OCI-LY1 (cell line): ENCODE measurements at regions not wholly inside any gene's neighbourhood (a gene's known extent, or its start where the extent isn't known, plus 50 kb on each side); places are given as distances from the start of the nearest gene placed in this dataset.
A peak's percentile ranks its signal among the peaks of the same experiment; 100 is the strongest.

Experiments used
- H2AFZ ChIP-seq: fragments of 200-600 bp; sonication (generic), shearing (Covaris generic); 2 replicates; pipeline ENCODE4 v1.6.0; 2014; ENCODE audit warnings: antibody characterized with exemption, mild to moderate bottlenecking, low read length
- H3F3A ChIP-seq: fragments of 200-600 bp; sonication (generic), shearing (Covaris generic); 2 replicates; pipeline ENCODE4 v1.6.0; 2014; ENCODE audit warnings: mild to moderate bottlenecking, antibody characterized with exemption, low read length, moderate library complexity; ENCODE audit not compliant: insufficient read depth
- H3K27ac ChIP-seq: fragments of 200-600 bp; sonication (generic); 2 replicates; pipeline ENCODE4 v1.5.1; 2014; ENCODE audit warnings: low read length, mixed run types, mild to moderate bottlenecking, low read depth; ENCODE audit not compliant: poor library complexity, severe bottlenecking
- H3K27me3 ChIP-seq: fragments of 200-600 bp; sonication (generic); 2 replicates; pipeline ENCODE4 v1.6.0; 2014; ENCODE audit warnings: antibody characterized with exemption, mild to moderate bottlenecking, low read length, moderate library complexity; ENCODE audit not compliant: insufficient read depth
- H3K36me3 ChIP-seq: fragments of 200-600 bp; sonication (generic); 2 replicates; pipeline ENCODE4 v1.6.1; 2014; ENCODE audit warnings: mild to moderate bottlenecking, antibody characterized with exemption, low read length, moderate library complexity, mixed read lengths; ENCODE audit not compliant: insufficient read depth
- H3K4me1 ChIP-seq: fragments of 200-600 bp; sonication (generic); 2 replicates; pipeline ENCODE4 v1.5.1; 2014; ENCODE audit warnings: mild to moderate bottlenecking, low read length, moderate library complexity; ENCODE audit not compliant: insufficient read depth, severe bottlenecking
- H3K4me2 ChIP-seq: fragments of 200-600 bp; sonication (generic), shearing (Covaris generic); 2 replicates; pipeline ENCODE4 v1.6.1; 2014; ENCODE audit warnings: low read length
- H3K4me3 ChIP-seq: fragments of 200-600 bp; sonication (generic); 2 replicates; pipeline ENCODE4 v1.5.1; 2014; ENCODE audit warnings: low read length, low read depth, mild to moderate bottlenecking, mixed read lengths; ENCODE audit not compliant: poor library complexity, severe bottlenecking
- H3K79me2 ChIP-seq: fragments of 200-600 bp; shearing (Covaris generic); 2 replicates; pipeline ENCODE4 v1.6.1; 2016; ENCODE audit warnings: mixed run types, low read length, mixed read lengths; ENCODE audit not compliant: insufficient read depth
- H3K9ac ChIP-seq: fragments of 200-600 bp; sonication (generic), shearing (Covaris generic); 2 replicates; pipeline ENCODE4 v1.6.1; 2014; ENCODE audit warnings: mild to moderate bottlenecking, low read length, mixed read lengths
- H3K9me2 ChIP-seq: fragments of 200-600 bp; sonication (generic), shearing (Covaris generic); 2 replicates; pipeline ENCODE4 v1.6.1; 2014; ENCODE audit warnings: low read depth, mild to moderate bottlenecking, low read length, mixed read lengths
- H3K9me3 ChIP-seq: fragments of 200-600 bp; shearing (Covaris generic); 2 replicates; pipeline ENCODE4 v1.6.1; 2014; ENCODE audit warnings: low read length, mixed read lengths
- H4K20me1 ChIP-seq: fragments of 200-600 bp; sonication (generic), shearing (Covaris generic); 2 replicates; pipeline ENCODE4 v1.6.0; 2016; ENCODE audit warnings: mild to moderate bottlenecking, low read length; ENCODE audit not compliant: insufficient read depth
- EZH2 ChIP-seq: fragments of 200-600 bp; sonication (generic), shearing (Covaris generic); IDR thresholded peaks from 2 replicates; pipeline ENCODE4 v1.8.0; 2017; ENCODE audit warnings: borderline replicate concordance, mixed run types, mild to moderate bottlenecking, antibody characterized with exemption, low read length, moderate library complexity, mixed read lengths
- TF ChIP-seq, protein P1 (sequence below): fragments of 200-600 bp; sonication (generic), shearing (Covaris generic); IDR thresholded peaks from 2 replicates; pipeline ENCODE4 v1.5.1; 2017; ENCODE audit warnings: mild to moderate bottlenecking, antibody characterized with exemption, low read length, moderate library complexity, mixed read lengths

DNA sequence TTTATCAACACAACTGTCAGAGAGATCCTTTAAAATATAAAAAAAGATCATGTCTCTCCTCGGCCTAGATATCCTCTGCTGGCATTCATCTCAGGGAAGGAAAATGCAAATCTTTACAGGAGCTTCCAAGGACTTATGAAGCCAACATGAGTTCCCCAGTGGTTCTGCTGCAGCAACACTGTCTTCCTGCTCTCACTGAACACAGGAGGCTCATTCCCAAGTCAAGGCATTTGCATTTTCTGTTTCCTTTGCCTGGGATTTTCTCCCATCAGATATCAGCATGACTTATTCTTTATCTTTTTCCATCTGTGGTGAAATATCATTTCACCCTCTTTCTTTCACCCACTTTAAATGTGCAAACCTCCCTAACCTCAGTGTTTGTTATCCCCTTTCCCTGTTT is 513.8 kb upstream of the ZP4 start:
- H3K9ac ChIP-seq: no peak overlapping the region
- H3K27ac ChIP-seq: no peak overlapping the region
- H3K4me1 ChIP-seq: no peaks in the 10 kb centered on the region
- no peaks in the 10 kb centered on the region for H3K36me3 ChIP-seq
- H3K9me3 ChIP-seq: no peaks in the 10 kb centered on the region
- no peak overlapping the region for H2AFZ ChIP-seq
- no peaks in the 10 kb centered on the region for H3F3A ChIP-seq
- no peak overlapping the region for H3K4me2 ChIP-seq
- no peaks in the 10 kb centered on the region for H3K27me3 ChIP-seq
- H3K79me2 ChIP-seq: no peaks in the 10 kb centered on the region
- H3K9me2 ChIP-seq: no peaks in the 10 kb centered on the region
- H4K20me1 ChIP-seq: no peaks in the 10 kb centered on the region
- TF ChIP-seq EZH2: no peak
- TF ChIP-seq, protein P1, sequence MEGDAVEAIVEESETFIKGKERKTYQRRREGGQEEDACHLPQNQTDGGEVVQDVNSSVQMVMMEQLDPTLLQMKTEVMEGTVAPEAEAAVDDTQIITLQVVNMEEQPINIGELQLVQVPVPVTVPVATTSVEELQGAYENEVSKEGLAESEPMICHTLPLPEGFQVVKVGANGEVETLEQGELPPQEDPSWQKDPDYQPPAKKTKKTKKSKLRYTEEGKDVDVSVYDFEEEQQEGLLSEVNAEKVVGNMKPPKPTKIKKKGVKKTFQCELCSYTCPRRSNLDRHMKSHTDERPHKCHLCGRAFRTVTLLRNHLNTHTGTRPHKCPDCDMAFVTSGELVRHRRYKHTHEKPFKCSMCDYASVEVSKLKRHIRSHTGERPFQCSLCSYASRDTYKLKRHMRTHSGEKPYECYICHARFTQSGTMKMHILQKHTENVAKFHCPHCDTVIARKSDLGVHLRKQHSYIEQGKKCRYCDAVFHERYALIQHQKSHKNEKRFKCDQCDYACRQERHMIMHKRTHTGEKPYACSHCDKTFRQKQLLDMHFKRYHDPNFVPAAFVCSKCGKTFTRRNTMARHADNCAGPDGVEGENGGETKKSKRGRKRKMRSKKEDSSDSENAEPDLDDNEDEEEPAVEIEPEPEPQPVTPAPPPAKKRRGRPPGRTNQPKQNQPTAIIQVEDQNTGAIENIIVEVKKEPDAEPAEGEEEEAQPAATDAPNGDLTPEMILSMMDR: no peak
- no peak overlapping the region for H3K4me3 ChIP-seq

DNA sequence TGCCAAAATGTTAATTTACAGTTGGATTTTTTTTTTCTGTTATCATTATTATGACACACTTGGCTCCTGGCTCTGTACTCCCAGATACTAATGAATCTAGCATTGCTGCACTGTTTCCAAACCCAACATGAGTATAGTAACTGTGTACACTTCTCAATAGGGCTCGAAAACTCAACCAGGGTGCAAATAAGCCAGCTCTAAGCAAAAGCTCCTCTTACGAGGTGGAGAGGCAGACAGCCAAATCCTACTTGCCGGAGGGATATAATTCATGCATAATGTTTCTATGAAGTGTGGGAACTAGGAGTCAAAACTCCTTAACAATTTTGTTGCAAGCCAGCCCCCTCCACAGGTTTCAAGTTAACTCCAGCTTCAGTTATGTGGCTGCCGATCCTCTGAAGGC is 510.4 kb upstream of the ZP4 start:
- no peaks in the 10 kb centered on the region for H3K4me1 ChIP-seq
- H3K27ac ChIP-seq: no peak overlapping the region
- no peaks in the 10 kb centered on the region for H4K20me1 ChIP-seq
- no peaks in the 10 kb centered on the region for H3K9me2 ChIP-seq
- no peak overlapping the region for H3K9ac ChIP-seq
- H2AFZ ChIP-seq: no peak overlapping the region
- H3K4me2 ChIP-seq: no peak overlapping the region
- no peak overlapping the region for H3K4me3 ChIP-seq
- no peaks in the 10 kb centered on the region for H3K79me2 ChIP-seq
- H3F3A ChIP-seq: no peaks in the 10 kb centered on the region
- TF ChIP-seq, protein P1: no peak
- no peak for TF ChIP-seq EZH2
- no peaks in the 10 kb centered on the region for H3K36me3 ChIP-seq
- no peaks in the 10 kb centered on the region for H3K9me3 ChIP-seq
- no peaks in the 10 kb centered on the region for H3K27me3 ChIP-seq

DNA sequence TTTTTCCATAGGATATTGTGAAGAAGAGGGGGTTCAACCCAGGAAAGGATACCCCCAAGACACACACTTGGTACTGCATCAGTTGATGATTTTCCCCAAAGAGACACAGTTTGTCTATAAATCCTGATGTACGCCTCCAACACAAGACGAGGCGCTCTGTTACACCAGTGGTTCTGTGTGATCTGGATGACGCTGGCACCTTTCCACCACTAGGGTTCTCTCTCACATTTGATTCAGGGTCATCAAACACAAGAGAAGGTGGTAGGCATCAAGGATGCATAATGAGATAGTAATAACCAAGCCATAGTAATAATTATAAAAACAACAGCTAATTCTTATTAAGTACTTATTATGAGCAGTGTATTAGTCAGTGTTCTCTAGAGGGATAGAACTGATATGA is 508.8 kb upstream of the ZP4 start:
- no peak for TF ChIP-seq EZH2
- TF ChIP-seq, protein P1: peak; percentile 40; the same call in 1 of the 2 replicates
- Histone ChIP-seq H3K4me2 (no peak overlapping the region), H3K27ac (no peak overlapping the region)

More for the DNA sequence above, 508.8 kb upstream of the ZP4 start:
- no peak overlapping the region for H2AFZ ChIP-seq
- no peaks in the 10 kb centered on the region for H3K79me2 ChIP-seq
- no peaks in the 10 kb centered on the region for H3K36me3 ChIP-seq
- no peaks in the 10 kb centered on the region for H3K4me1 ChIP-seq
- H3K4me3 ChIP-seq: no peak overlapping the region
- no peaks in the 10 kb centered on the region for H3K9me2 ChIP-seq
- no peak overlapping the region for H3K9ac ChIP-seq
- no peaks in the 10 kb centered on the region for H3K9me3 ChIP-seq
- H4K20me1 ChIP-seq: no peaks in the 10 kb centered on the region
- H3K27me3 ChIP-seq: no peaks in the 10 kb centered on the region
- H3F3A ChIP-seq: no peaks in the 10 kb centered on the region
